SKM-1 treated with dmso at 0.1 percent for 144 hours (cell line): ENCODE measurements at regions not wholly inside any gene's neighbourhood (a gene's known extent, or its start where the extent isn't known, plus 50 kb on each side); places are given as distances from the start of the nearest gene placed in this dataset.

Source experiments
- DNase-seq: peaks from one replicate; lab custom pipeline; 2025; ENCODE audit not compliant: unreplicated experiment; lab: John Stamatoyannopoulos, UW

- DNase-seq: no peak
These were observed 396.5 kb downstream of the OCA2 start for GRCh38 chr15:27702581-27702980.

GRCh38 chr15:27701956-27702355, 397.2 kb downstream of the OCA2 start:
- DNase-seq: no peak

- no peak for DNase-seq
These were observed 398.1 kb downstream of the OCA2 start for GRCh38 chr15:27701014-27701413.

DNA sequence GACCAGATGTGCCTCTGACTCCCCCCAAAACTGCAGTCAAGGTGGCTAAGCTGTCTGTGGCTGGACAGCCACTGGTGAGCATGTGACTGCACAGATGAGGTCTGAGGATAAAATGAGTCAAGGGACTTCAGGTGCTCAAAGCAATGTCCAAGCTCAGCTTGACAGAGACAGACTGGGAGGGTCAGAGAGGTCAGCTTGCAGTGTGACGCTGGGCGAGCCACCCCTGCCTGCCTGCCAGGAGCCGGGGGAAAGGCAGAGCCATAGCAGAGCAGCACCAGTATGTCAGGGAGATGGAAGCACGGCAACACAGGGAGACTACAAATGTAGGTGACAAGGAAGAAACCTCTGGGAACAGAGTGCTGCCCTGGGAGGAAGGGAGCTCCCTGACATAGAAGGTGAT, 399.4 kb downstream of the OCA2 start:
- DNase-seq: no peak

- no peak for DNase-seq
These were observed 402.6 kb downstream of the OCA2 start for GRCh38 chr15:27696530-27696929.

DNA sequence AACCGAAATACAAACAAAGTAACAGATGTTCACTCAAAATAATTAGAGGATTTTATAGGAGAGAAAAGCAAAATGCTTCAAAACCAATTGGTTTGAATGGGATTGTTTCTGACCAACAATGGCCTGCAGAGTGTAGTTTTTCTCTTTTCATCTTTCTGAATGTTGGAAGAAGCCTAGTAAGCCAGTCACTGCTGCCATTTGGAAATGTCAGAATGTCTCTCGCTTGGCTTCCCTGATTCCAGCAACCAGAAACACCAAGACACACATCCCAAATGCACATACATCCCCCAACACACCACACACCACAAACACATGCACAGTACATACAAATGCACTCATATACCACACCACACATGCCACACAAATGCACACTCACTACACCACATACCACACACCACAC, 403.4 kb downstream of the OCA2 start:
- DNase-seq: no peak

DNA sequence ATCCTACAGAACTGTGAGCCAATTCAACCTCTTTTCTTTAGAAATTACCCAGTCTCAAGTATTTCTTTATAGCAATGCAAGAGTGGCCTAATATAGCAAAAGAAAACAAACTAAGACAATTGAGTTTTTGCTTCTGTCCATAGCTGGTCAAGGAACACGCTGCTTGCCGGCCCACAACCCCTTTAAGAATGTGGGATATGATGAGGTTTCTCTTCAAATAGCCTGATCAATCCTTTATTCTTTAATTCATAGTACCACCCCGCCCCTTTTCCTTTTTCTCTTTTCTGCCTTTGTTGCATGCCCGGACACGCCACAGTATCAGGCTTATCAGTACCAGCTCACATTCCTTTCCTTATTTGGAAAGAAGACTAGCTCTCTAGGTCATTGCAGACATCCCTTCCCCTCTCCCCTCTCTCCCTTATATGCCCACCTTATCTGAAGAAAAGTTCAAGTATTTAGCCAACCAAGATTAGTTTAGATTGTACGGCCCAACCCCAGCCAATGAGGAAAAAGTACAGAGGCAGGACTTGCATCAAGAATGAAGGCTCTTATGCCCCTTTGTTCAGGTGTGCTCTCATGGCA, 404.5 kb downstream of the OCA2 start:
- no peak for DNase-seq

GRCh38 chr15:27693280-27693679, 405.8 kb downstream of the OCA2 start:
- no peak for DNase-seq

GRCh38 chr15:27692438-27692837, 406.7 kb downstream of the OCA2 start:
- DNase-seq: no peak

DNA sequence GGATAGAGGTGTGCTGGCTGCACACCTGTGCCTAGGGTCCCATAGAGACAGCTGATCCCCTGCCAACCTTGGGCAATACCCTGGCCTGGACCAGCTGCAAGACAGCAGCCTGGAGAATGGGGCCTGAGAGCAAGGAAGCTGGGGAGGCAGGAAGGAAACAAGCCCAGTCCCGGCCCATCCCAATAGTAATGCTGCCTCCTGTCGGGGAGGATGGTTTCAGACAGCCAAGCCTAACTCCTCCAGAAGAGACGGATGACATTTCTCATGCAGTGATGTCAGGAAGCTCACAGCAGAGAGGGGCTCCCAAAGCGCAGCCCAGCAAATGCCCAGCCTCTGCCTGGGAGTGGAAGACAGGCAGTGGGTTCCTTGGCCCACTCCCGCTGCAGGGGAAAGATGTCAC, 408.8 kb downstream of the OCA2 start:
- DNase-seq: no peak

DNA sequence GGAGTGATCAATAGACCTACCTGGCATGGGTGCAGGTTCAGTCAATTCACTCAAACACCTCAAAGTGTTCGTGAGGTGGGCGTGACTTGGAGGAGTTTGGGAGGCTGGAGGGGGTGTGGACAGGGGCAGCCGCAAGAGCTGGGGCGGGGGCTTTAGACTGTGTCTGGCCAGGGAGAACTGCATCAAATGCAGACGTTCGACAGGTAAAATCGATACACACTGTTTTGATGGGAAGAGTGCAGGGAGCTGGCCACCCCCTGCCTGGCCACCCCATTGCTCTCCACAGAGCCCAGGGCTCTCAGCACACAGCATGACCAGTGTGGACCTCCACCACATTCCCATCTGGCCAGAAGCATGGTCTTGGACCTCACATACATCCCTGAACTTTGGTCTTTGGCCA, 412.1 kb downstream of the OCA2 start:
- no peak for DNase-seq

DNA sequence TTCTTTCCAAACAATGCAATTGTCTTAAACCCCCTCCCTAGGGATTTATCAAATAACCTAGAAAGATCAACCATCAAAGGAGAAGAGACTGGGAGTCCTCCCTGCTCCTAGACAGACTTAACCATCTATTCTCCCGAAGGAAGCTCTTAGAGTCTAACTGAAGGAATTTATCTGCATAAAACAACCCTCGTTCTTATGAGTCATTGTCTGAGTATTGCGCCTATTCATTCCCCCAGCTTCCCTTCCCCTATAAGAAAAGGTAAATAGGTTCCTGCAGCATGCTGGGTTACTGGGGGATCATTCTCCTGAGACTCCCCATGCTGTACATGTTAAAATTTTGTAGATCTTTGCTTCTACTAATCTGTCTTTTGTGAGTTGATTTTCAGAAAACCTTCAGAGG, 412.7 kb downstream of the OCA2 start:
- no peak for DNase-seq

- DNase-seq: no peak
These were observed 413.5 kb downstream of the OCA2 start for GRCh38 chr15:27685644-27686043.

DNA sequence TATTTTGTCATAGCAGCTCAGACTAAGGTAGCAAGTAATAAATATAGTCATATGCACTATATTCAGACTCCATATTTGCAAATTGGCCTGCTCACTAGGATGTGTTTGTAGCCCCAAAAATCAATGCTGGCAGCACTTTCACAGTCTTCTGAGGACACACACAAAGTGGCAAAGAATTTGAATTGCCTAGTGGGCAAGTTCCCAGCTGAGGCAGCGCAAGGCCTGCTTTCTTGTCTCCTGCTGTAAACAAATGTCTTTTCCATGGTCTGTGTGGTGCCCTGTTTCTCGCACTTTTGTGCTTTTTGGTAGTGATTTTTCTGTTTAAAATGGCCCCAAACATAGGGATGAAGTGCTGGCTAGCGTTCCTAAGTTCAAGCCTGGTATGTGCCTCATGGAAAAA, 416.0 kb downstream of the OCA2 start:
- DNase-seq: no peak

DNA sequence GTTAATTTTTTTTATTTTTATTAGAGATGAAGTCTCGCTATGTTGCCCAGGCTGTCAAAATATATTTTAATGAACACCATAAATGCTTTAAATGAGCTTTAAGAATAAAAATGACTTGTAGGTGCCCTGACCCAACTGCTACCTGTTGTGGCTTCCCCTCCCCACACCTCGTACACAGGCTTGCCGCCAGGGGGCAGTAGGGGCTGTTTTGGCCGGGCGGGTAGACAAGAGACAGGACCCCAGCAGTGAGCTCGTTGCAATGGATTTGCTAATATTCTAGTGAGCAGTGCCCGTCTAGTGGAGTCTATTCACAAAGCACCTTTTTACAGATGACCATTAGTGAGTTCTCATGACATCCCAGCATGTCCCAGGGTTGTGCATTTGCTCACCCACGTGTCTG, 418.1 kb downstream of the OCA2 start:
- DNase-seq: peak; percentile 22

GRCh38 chr15:27679731-27680471, 419.2 kb downstream of the OCA2 start:
- DNase-seq: no peak

DNA sequence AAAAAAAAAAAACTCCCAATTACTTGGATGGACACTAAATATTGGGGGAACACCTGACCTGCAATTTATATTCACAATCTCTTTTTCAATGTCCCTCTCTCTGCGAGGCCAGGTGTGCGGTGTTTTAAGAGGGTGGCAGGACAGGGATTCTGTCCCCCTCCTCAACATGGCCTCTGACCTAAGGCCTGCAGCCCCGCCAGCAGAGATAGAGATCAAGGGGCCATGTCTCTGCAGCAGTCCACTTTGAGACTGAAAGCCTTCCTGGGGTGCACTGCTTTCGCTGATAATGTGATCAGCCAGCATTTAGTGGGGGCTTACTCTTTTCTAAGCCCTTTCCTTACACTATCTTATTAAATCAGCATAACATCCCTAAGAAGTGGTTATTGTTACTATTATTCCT, 419.9 kb downstream of the OCA2 start:
- DNase-seq: no peak

DNA sequence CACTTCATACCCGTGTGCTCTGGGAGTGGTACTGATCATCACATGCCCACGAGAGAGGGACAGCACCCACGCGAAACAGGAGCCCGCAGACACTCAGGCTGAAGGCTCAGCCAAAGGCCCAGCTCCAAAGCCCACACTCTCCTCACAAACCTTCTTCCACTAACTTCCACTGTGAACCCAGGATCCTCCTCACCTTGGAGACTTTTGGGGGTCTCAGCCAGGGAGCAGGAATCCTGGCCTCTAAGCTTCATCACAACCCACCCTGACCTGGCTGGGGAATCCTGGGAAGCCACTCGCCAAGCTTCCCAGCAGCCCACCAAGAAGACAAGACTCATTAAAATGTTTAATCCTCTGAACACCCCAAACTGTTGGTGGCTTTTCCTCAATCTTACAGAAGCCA, 421.2 kb downstream of the OCA2 start:
- no peak for DNase-seq

DNA sequence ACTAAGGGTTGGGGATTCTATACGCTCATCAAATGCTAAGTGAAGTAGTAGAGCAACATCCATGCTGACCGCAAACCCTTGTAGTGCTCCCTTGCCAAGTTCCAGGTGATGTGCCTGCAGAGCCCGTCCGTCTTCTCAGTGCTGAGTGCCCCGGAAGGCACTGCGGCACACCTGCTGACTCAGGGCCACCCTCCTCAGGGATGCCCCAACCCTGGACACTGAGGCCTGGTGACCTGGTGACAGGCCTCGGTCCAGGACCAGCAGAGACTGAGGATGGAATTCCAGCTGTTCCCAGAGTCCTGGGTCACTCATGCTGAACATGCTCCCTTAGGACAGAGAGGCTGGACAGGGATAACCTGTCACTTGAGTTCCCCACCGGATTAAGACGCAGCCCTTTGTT, 422.5 kb downstream of the OCA2 start:
- DNase-seq: no peak

GRCh38 chr15:27675571-27675970, 423.5 kb downstream of the OCA2 start:
- DNase-seq: no peak

GRCh38 chr15:27674826-27675225, 424.3 kb downstream of the OCA2 start:
- DNase-seq: no peak

GRCh38 chr15:27673766-27674445, 425.2 kb downstream of the OCA2 start:
- no peak for DNase-seq
